ENCODE measurements at regions not wholly inside any gene's neighbourhood (a gene's known extent, or its start where the extent isn't known, plus 50 kb on each side); places are given as distances from the start of the nearest gene placed in this dataset.
"Not testable (repeated sequence)": the region's sequence is repeated elsewhere in the genome, so short reads cannot be mapped to it uniquely, and the experiment has no call there.

DNA sequence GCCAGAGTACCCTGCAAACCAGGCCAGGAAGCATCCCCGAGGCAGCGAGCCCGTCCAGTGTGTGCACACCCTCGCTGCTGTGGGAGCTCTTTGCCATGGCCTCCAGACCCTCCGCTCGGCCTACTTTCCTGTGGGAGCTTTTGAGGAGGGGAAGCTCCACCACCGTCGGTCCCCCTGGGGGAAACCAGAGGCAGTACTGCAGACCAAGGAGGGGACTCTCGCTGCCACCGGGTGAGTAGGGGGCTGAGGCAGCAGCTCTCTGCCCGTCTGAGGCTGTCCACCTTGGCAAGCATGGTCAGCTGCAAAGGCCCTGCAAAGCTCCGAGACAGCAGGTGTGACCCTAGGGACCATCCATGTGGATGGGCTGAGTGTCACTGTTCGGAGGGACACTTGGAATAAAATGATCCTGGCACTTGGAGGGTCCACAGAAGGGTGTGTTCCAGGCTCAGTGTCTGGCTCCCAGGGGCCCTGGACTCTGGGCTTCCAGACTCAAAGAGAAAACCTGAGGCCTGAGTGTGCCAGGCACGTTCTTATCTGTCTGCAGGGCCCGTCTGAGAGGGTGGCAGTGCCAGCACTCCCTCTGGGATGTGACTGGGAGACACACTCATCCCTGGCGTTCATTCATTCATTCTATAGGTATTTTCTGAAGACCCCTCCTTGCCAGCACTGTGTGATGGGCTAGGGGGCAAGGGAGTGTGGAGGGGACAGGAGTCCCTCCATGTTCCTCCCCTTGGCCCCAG, 282.8 kb upstream of the HS6ST1 start:
- no peak for TF ChIP-seq ZNF274 (IDR thresholded peaks at IDR 0.05; ENCODE audit: low read depth, low read length)
- H3K4me3 ChIP-seq (ENCODE audit: low read length): no peak overlapping the region

DNA sequence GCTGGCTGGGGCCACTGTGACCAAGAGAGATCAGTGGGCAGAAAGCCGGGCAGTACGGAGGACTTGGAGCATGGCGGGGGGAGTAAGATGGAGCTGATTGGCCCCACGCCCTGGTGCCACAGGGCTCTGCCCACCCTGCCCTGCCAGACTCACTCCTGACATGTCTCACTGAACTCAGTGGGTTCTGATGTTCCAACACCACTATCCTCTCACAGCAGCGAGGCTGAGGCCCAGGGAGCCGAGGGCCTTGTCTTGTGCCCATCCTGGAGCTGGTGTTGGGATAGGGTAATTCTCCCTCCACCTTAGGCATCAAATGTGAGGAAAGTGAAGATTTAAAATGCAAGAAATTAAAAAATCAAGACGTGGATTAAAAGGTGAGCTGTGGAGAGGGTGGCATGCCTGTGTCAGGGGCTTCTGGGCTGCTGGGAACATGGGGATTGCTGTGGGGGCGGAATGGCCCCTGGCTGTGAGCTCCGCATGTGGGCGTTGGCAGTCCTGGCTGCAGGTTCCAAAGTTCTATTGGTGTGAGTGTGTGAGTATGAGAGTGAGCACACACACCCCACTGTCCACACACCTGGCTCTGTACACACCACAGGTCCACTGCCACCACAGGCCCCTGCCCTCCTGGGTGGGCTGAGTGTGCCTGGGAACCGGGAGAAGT, 283.5 kb upstream of the HS6ST1 start:
- TF ChIP-seq ZNF274 (IDR thresholded peaks at IDR 0.05; ENCODE audit: low read depth, low read length): no peak
- H3K4me3 ChIP-seq (ENCODE audit: low read length): no peak overlapping the region

DNA sequence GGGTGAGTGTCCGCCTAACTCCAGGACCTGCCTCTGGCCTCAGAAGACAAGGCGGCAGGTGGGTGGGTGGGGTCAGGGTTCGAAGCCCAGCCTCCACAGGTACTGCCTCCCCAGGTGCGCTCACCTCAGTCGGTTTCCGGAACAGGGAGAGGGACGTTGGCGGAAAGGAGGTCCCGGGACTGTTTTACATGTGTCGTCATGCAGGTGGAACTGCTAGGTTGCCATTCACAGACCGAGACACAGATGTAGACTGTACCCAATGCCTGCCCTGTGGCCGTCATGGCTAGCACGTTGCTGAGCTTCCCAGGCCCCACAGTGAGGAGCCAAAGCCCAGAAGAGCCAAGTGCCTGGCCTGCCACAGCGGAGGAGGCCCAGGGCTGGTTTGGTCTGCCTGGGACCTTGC, 284.0 kb upstream of the HS6ST1 start:
- TF ChIP-seq ZNF274 (IDR thresholded peaks at IDR 0.05; ENCODE audit: low read depth, low read length): no peak
- no peak overlapping the region for H3K4me3 ChIP-seq (ENCODE audit: low read length)

DNA sequence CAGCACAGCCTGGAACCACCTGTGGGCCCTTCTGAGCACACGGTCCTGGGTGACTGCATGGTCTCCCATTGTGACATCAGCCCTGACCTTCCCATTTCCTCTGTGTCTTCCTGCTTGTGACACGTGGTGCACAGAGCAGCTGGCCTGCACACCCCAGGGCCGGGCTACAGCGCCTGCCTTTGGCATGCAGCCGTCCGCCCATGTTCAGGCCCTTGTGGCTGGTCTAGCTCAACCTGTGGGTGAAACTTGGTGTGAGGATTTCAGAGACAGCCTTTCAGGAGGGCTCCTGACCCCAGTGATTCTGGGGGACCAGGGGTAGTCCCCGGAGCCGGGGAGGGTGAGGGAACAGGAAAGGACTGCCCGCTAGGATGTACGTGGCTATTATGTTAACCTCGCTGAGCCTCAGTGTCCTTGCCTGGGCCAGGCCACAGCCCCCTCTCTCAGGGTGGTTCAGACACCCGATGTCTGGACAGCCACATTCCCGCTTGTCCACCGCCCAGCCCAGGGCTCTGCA, 284.8 kb upstream of the HS6ST1 start:
- TF ChIP-seq ZNF274 (IDR thresholded peaks at IDR 0.05; ENCODE audit: low read depth, low read length): no peak
- H3K4me3 ChIP-seq (ENCODE audit: low read length): no peak overlapping the region

DNA sequence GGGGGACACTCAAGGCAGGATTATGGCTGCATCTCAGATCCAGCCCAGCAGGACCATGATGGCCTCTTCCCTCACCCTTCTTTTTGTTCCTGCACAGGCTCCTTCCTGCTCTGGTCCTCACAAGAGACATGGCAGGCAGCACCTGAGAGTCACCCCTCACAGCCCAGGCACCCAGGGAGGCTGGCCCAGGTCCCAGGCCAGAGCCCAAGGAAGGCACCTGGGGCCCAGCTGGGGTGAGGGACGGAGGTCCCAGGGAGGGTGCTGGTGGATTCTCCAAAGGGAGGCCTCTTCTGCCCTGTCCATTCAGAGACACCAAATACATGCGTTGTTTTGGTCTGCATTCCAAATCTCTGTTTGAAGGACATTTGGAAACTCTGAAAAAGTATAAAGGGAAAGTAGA, 285.4 kb upstream of the HS6ST1 start:
- H3K4me3 ChIP-seq (ENCODE audit: low read length): no peak overlapping the region
- TF ChIP-seq ZNF274 (IDR thresholded peaks at IDR 0.05; ENCODE audit: low read depth, low read length): no peak

DNA sequence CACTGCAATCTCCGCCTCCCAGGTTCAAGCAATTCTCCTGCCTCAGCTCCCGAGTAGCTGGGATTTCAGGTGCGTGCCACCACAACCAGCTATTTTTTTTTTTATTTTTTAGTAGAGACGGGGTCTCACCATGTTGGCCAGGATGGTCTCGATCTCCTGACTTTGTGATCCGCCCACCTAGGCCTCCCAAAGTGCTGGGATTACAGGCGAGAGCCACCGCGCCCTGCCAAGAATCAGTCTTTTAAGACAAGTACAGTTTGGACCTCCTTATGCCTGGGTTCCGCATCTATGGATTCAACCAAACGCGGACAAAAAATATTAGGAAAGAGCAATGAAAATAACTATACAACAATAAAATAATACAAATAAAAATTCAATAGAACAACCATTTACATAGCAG, 285.9 kb upstream of the HS6ST1 start:
- H3K4me3 ChIP-seq (ENCODE audit: low read length): not testable (repeated sequence)

DNA sequence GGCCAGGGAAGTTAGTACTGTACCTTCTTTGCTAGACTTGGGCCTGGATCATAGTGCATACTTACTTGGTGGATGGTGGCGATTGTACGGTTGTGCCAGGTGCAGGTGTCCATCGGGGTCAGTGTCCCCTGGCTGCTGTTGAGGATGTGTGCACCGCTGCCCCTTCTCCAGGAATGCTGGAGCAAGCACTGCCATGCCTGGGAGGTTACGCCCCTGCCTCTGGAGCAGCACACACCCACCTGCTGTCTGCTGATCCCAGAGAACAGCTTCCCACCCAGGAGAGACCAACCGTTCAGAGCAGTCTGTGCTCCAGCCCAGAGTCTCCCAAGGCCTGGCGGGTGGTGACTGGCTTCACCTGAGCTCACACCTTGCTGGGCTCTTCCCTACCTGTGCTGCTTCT, 286.8 kb upstream of the HS6ST1 start:
- TF ChIP-seq ZNF274 (IDR thresholded peaks at IDR 0.05; ENCODE audit: low read depth, low read length): no peak
- H3K4me3 ChIP-seq (ENCODE audit: low read length): no peak overlapping the region

DNA sequence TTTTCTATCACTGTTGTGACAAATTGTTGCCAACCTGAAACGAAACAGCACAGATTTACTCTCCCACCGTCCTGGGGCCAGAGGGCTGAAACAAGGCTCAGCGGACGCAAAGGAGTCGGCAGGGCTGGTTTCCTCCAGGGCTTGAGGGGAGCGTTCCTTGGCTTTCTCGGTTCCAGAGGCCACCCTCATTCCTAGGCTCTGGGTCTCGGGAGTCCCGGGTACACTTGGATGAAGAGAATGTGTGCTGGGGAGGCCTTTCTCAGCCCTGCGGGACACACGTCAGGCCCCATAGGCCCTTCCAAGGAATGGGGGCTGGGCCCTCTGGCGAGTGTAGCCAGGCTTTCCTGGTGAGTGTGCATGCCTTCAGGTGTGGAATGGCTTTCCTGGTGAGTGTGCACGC, 287.3 kb upstream of the HS6ST1 start:
- TF ChIP-seq ZNF274 (IDR thresholded peaks at IDR 0.05; ENCODE audit: low read depth, low read length): no peak
- no peak overlapping the region for H3K4me3 ChIP-seq (ENCODE audit: low read length)

DNA sequence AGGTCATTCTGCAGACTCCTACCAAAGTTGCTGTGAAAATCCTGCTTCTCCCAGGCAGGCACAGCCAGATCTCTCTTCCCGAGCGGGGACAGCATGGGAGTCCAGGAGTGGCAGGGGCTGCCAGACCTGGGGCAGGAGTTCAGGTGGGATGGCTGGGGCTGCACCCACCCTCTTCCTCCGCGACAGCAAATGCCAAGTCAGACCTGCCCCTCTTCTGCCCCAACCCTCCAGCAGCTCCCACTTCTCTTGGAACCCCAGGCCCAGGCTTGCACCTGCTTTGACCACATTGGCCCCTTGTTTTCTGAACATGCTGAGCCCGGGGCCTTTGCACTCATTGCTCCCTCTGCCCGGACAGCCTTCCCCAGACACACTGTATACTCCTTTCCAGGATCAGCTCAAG, 288.2 kb upstream of the HS6ST1 start:
- TF ChIP-seq ZNF274 (IDR thresholded peaks at IDR 0.05; ENCODE audit: low read depth, low read length): no peak
- no peak overlapping the region for H3K4me3 ChIP-seq (ENCODE audit: low read length)

DNA sequence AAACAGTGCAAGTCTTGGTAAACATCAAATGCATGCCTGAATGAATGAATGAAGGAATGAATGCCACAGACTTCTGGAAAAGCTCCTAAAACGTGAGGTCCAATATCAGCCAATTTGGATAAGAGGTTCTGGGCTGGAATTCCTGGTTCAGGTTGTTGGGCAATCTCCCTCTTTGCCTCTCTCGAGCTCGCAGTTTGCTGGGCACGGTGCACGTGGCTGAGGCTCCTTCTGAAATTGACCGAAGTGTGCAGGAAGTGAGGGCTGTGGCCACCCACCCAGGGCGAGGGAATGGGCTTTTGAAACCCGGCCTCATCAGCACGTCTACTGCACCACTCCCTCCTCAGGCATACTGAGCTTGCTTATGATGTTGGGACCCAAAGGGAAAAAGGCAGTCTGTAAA, 288.8 kb upstream of the HS6ST1 start:
- TF ChIP-seq ZNF274 (IDR thresholded peaks at IDR 0.05; ENCODE audit: low read depth, low read length): no peak
- H3K4me3 ChIP-seq (ENCODE audit: low read length): no peak overlapping the region

DNA sequence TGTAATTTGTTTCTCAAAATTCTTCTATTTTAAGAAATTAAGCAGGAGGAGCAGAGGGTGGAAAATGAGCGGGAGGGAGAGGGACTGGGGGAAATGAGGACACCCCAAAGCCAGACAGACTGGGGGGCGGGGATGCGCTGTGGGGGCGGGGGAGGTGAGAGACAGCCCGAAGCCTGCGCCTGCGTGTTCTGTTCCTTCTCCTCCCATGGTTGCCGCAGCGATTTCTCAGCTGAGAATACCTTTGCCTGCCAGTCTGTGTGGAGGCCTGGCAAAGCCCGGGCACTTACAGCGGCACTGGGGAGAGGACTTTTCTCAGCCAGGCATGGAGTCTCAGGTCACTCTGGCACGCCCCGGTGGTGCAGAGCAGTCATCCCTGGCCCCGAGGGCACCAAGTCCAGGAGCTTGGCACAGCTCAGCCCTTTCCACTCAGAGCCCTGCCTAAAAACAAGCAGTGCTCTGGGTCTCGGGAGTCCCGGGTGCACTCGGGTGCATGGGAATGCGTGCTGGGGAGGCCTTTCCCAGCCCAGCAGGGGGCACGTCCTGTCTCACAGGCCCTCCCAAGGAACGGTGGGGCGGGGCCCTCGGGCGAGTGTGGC, 289.3 kb upstream of the HS6ST1 start:
- H3K4me3 ChIP-seq (ENCODE audit: low read length): no peak overlapping the region
- TF ChIP-seq ZNF274 (IDR thresholded peaks at IDR 0.05; ENCODE audit: low read depth, low read length): no peak

DNA sequence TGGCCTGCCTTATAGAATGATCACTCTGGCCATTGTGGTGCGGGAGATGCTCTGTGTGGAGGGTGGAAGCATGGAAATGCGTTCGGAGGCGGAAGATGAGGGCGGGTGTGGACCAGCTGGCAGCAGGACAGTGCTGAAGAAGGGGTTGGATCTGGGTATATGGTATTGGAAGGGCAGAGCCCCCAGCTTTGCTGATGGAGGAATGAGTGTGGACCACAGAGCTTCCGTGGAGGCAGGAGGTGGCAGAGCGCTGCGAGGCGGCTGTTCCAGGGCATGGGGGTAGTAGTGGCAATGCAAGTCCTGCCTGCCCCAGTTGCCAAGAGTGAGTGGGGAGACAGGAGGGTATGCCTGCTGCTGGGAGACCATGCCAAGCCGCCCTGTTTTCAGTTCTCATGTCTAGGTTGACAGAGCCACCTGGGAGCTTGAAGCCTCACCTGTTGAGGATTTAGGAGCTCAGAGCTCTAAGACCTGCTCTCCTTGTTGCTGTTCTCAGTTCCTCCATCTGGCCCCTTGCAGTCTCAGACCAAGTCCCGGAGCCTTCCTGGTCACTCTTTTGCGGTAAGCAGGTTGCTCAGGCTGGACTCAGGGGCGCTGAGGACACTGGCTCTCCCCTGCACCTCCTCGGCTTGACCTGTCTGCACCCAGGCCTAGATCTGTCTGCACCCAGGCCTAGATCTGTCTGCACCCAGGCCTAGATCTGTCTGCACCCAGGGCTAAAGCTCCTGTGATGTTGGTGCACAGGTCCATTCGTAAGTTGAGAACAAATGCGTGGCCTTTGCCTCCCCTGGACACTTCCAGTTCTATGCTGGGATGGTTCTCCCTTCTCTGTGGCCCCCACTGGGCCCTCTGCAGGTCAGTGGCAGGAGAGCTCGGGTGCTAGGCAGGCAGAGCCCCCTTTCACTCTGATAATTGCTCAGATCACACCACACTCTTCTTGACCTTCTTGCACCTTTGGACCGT, 290.5 kb upstream of the HS6ST1 start:
- no peak for TF ChIP-seq ZNF274 (IDR thresholded peaks at IDR 0.05; ENCODE audit: low read depth, low read length)
- no peak overlapping the region for H3K4me3 ChIP-seq (ENCODE audit: low read length)

DNA sequence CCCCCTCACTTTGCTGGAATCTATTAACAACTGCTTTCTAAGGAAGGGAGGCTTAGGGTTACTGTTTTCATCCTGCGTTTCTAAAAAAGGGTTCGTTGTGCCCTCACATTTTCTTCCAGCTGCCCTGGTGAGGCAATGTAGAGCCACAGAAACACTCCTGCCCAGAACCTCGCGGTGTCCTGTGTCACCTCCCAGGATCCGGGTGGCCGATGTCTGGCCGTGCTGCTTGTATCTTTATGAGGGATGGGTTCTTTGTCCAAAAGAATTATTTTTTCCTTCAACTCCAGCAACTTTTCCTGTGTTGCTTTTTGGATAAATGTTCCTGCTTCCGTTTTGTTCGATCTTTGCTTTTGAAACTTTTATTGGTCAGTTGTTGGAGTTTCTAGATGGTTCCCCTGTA, 291.8 kb upstream of the HS6ST1 start:
- no peak overlapping the region for H3K4me3 ChIP-seq (ENCODE audit: low read length)
- TF ChIP-seq ZNF274 (IDR thresholded peaks at IDR 0.05; ENCODE audit: low read depth, low read length): no peak

Data from GM08714 (cell line).